ENCODE measurements at regions not wholly inside any gene's neighbourhood (a gene's known extent, or its start where the extent isn't known, plus 50 kb on each side); places are given as distances from the start of the nearest gene placed in this dataset.

DNA sequence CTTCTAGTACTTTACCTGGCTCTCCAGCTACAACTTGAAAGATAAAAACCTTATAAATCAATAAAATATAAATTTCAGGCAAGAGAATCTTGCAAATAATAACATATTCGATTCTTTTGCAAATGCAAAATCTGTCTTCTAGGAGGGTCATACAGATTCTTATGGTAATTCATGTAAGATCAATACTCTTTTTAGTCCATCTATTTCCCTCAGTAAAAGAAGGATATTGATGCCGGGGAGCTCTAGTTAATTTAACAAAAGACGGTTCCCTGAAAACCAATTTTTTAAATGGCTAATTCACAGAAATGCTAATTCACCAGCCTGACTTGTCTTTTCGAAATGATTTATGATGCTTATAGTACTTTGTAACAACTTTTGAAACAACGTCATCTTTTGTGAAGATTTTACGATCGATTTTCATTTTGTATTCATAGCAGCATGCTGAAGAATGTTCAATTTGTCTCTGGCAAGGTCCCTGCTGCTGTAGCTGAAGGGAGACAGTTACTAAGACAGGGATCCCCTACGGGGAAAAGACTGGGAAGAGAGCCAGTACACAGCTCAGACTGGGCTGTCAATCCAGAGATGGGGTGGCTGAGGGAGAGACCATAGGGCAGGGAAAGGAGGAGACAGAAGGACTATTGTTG is 90.6 kb upstream of the SPAG17 start:
- Histone ChIP-seq H3K4me1 (ENCODE audit: insufficient read depth, low read length, poor library complexity, severe bottlenecking) (no peaks in the 10 kb centered on the region), H3K36me3 (ENCODE audit: insufficient read depth, low read length) (no peaks in the 10 kb centered on the region), H3K4me3 (ENCODE audit: low read depth, low read length, poor library complexity, severe bottlenecking) (no peak overlapping the region), H3K9me2 (ENCODE audit: insufficient read depth, low read length) (no peaks in the 10 kb centered on the region), H3K27ac (ENCODE audit: low read depth, low read length, poor library complexity, severe bottlenecking) (no peak overlapping the region), H3K79me2 (ENCODE audit: insufficient read depth, low read depth, low read length) (no peaks in the 10 kb centered on the region), H3K9me3 (ENCODE audit: low read length) (no peaks in the 10 kb centered on the region), H2AFZ (ENCODE audit: low read length) (no peak overlapping the region), H4K20me1 (ENCODE audit: insufficient read depth, low read length) (no peaks in the 10 kb centered on the region), H3K4me2 (ENCODE audit: low read length) (no peak overlapping the region)
- TF ChIP-seq, protein P1, sequence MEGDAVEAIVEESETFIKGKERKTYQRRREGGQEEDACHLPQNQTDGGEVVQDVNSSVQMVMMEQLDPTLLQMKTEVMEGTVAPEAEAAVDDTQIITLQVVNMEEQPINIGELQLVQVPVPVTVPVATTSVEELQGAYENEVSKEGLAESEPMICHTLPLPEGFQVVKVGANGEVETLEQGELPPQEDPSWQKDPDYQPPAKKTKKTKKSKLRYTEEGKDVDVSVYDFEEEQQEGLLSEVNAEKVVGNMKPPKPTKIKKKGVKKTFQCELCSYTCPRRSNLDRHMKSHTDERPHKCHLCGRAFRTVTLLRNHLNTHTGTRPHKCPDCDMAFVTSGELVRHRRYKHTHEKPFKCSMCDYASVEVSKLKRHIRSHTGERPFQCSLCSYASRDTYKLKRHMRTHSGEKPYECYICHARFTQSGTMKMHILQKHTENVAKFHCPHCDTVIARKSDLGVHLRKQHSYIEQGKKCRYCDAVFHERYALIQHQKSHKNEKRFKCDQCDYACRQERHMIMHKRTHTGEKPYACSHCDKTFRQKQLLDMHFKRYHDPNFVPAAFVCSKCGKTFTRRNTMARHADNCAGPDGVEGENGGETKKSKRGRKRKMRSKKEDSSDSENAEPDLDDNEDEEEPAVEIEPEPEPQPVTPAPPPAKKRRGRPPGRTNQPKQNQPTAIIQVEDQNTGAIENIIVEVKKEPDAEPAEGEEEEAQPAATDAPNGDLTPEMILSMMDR (conservative IDR thresholded peaks at IDR 0.05; ENCODE audit: low read length): no peak
- TF ChIP-seq EZH2phosphoT487 (IDR thresholded peaks at IDR 0.05; ENCODE audit: borderline replicate concordance, low read depth, low read length): no peak
- ChIA-PET POLR2A (no interaction called here), CTCF (ENCODE audit: unreplicated experiment) (no interaction called here)
- BruUV-seq (replicated peaks): no TSS peak
- no peak for DNase-seq (ENCODE audit: low spot score)
- intact Hi-C loops (cut with micrococcal nuclease; ENCODE audit: unreplicated experiment): no loop called here

DNA sequence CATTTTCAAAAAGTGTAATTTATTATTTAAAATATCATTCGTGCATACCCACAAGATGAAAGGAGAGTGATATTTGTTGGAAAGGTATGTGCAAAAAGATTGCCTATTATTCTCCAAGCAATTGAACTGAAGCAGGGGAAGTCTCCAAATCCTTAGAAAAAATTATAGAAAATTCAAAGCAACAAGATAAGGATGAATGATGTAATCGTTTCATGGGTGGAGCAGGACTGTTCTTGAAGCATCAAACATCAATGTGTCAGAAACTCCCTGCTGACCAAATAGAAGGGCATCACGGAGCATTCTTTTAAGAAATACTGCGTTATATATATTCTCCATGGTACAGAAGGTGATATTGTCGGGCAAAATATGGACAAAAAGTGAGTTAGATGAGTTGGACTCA is 87.9 kb upstream of the SPAG17 start:
- BruUV-seq (replicated peaks): no TSS peak
- no peak overlapping the region for H3K4me3 ChIP-seq (ENCODE audit: low read depth, low read length, poor library complexity, severe bottlenecking)
- no peak for DNase-seq (ENCODE audit: low spot score)

DNA sequence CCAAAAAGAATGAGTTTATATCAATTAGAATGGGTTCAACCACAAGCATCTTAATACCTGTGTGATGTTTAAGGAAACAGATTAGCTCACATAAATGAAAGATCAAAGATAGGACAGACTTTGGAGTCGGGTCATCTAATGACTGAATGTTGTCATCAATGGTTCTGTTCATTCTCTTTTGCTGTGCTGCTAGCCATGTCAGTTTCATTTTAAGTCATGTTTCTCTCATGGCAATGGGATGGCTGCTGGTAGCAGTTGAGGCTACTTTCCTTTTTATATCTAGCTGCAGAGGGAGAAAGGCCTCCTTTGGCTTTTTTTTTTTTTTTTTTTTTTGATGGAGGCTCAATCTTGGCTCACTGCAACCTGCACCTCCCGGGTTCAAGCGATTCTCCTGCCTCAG is 86.9 kb upstream of the SPAG17 start:
- H2AFZ ChIP-seq (ENCODE audit: low read length): no peak overlapping the region
- POLR2A ChIA-PET: interaction anchor here (0.6 kb wide), 1 partner anchor 54 kb away, joined by 3 read pairs; no protein-coding TSS in a partner anchor
- DNase-seq (ENCODE audit: low spot score): no peak
- CTCF ChIA-PET (ENCODE audit: unreplicated experiment): no interaction called here
- H3K36me3 ChIP-seq (ENCODE audit: insufficient read depth, low read length): no peaks in the 10 kb centered on the region
- H3K4me2 ChIP-seq (ENCODE audit: low read length): no peak overlapping the region
- no peaks in the 10 kb centered on the region for H3K9me2 ChIP-seq (ENCODE audit: insufficient read depth, low read length)
- no peaks in the 10 kb centered on the region for H3K9me3 ChIP-seq (ENCODE audit: low read length)
- no peaks in the 10 kb centered on the region for H3K4me1 ChIP-seq (ENCODE audit: insufficient read depth, low read length, poor library complexity, severe bottlenecking)
- H3K79me2 ChIP-seq (ENCODE audit: insufficient read depth, low read depth, low read length): no peaks in the 10 kb centered on the region
- no peak overlapping the region for H3K4me3 ChIP-seq (ENCODE audit: low read depth, low read length, poor library complexity, severe bottlenecking)
- no peak overlapping the region for H3K27ac ChIP-seq (ENCODE audit: low read depth, low read length, poor library complexity, severe bottlenecking)
- H4K20me1 ChIP-seq (ENCODE audit: insufficient read depth, low read length): no peaks in the 10 kb centered on the region
- intact Hi-C loops (cut with micrococcal nuclease; ENCODE audit: unreplicated experiment): no loop called here
- no TSS peak for BruUV-seq (replicated peaks)
- TF ChIP-seq, protein P1 (conservative IDR thresholded peaks at IDR 0.05; ENCODE audit: low read length): no peak
- TF ChIP-seq EZH2phosphoT487 (IDR thresholded peaks at IDR 0.05; ENCODE audit: borderline replicate concordance, low read depth, low read length): no peak

More for the DNA sequence above, 87.9 kb upstream of the SPAG17 start:
- Histone ChIP-seq H3K9me2 (ENCODE audit: insufficient read depth, low read length) (no peaks in the 10 kb centered on the region), H3K27ac (ENCODE audit: low read depth, low read length, poor library complexity, severe bottlenecking) (no peak overlapping the region), H3K4me2 (ENCODE audit: low read length) (no peak overlapping the region), H3K9me3 (ENCODE audit: low read length) (no peaks in the 10 kb centered on the region), H4K20me1 (ENCODE audit: insufficient read depth, low read length) (no peaks in the 10 kb centered on the region), H3K4me1 (ENCODE audit: insufficient read depth, low read length, poor library complexity, severe bottlenecking) (no peaks in the 10 kb centered on the region), H3K36me3 (ENCODE audit: insufficient read depth, low read length) (no peaks in the 10 kb centered on the region), H2AFZ (ENCODE audit: low read length) (no peak overlapping the region), H3K79me2 (ENCODE audit: insufficient read depth, low read depth, low read length) (no peaks in the 10 kb centered on the region)
- intact Hi-C loops (cut with micrococcal nuclease; ENCODE audit: unreplicated experiment): no loop called here
- CTCF ChIA-PET (ENCODE audit: unreplicated experiment): no interaction called here
- POLR2A ChIA-PET: no interaction called here
- TF ChIP-seq, protein P1 (conservative IDR thresholded peaks at IDR 0.05; ENCODE audit: low read length): no peak
- no peak for TF ChIP-seq EZH2phosphoT487 (IDR thresholded peaks at IDR 0.05; ENCODE audit: borderline replicate concordance, low read depth, low read length)

Data from OCI-LY7 (cell line).